KMS-11 (cell line): ENCODE measurements at regions not wholly inside any gene's neighbourhood (a gene's known extent, or its start where the extent isn't known, plus 50 kb on each side); places are given as distances from the start of the nearest gene placed in this dataset.

Experiments used
- H2AFZ ChIP-seq: fragments of 200-600 bp; sonication (generic); 2 replicates; pipeline ENCODE4 v1.6.1; 2016; ENCODE audit warnings: antibody characterized with exemption, mixed run types, low read depth
- H3K27ac ChIP-seq: fragments of 200-600 bp; sonication (generic); 2 replicates; pipeline ENCODE4 v1.6.1; 2016; ENCODE audit warnings: mild to moderate bottlenecking, mixed run types
- H3K27me3 ChIP-seq: fragments of 200-600 bp; sonication (generic); 2 replicates; pipeline ENCODE4 v1.6.1; 2017; ENCODE audit warnings: mild to moderate bottlenecking, low read depth, mixed run types, moderate library complexity; ENCODE audit not compliant: insufficient read depth
- H3K36me3 ChIP-seq: fragments of 200-600 bp; sonication (generic); 2 replicates; pipeline ENCODE4 v1.6.1; 2017; ENCODE audit warnings: mild to moderate bottlenecking, mixed run types; ENCODE audit not compliant: insufficient read depth
- H3K4me1 ChIP-seq: fragments of 200-600 bp; sonication (generic); 2 replicates; pipeline ENCODE4 v1.6.1; 2016; ENCODE audit warnings: mild to moderate bottlenecking, low read depth, mixed run types; ENCODE audit not compliant: poor library complexity, severe bottlenecking
- H3K4me2 ChIP-seq: fragments of 200-600 bp; sonication (generic); 2 replicates; pipeline ENCODE4 v1.7.0; 2016; ENCODE audit warnings: mild to moderate bottlenecking, mixed run types
- H3K4me3 ChIP-seq: fragments of 200-600 bp; sonication (generic); IDR thresholded peaks from 2 replicates; pipeline ENCODE4 v1.6.1; 2017; ENCODE audit warnings: low read depth, low read length, mixed read lengths; ENCODE audit not compliant: insufficient read depth
- H3K79me2 ChIP-seq: fragments of 200-600 bp; sonication (generic); 2 replicates; pipeline ENCODE4 v1.6.1; 2016; ENCODE audit warnings: low read depth, mixed run types; ENCODE audit not compliant: insufficient read depth
- H3K9ac ChIP-seq: fragments of 200-600 bp; sonication (generic); 2 replicates; pipeline ENCODE4 v1.6.1; 2016; ENCODE audit warnings: mild to moderate bottlenecking, mixed run types
- H4K20me1 ChIP-seq: fragments of 200-600 bp; sonication (generic); 2 replicates; pipeline ENCODE4 v1.6.1; 2016; ENCODE audit warnings: mild to moderate bottlenecking, mixed run types; ENCODE audit not compliant: insufficient read depth
- CTCF ChIP-seq: fragments of 200-600 bp; sonication (generic); conservative IDR thresholded peaks from 2 replicates; pipeline ENCODE4 v1.6.1; 2017; ENCODE audit warnings: low read depth, mild to moderate bottlenecking, antibody characterized with exemption, low read length, moderate library complexity, mixed read lengths

DNA sequence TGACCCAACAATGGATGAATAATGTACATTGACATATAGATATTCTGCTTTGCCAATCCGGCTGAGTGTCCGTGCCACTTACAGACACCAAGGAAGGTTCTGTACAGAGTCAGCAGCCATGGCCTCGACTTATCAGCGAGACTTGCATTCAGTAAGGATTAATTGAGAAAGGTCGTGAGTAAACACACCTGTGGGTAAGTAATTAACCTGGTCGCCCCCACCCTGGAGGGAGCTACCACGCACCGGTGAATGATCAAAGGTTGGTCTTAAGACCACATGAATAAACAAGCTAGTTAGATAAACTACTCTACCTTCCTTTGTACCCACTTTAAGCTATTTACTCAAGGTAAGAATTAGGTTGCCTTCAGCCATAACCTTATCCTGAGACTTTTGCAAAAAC, 66.5 kb upstream of the MFGE8 start:
- H2AFZ ChIP-seq: no peak overlapping the region
- H3K4me3 ChIP-seq: no peak overlapping the region
- H3K79me2 ChIP-seq: no peaks in the 10 kb centered on the region
- H3K27me3 ChIP-seq: no peaks in the 10 kb centered on the region
- no peaks in the 10 kb centered on the region for H3K36me3 ChIP-seq
- no peak overlapping the region for H3K9ac ChIP-seq
- no peaks in the 10 kb centered on the region for H4K20me1 ChIP-seq
- TF ChIP-seq CTCF: no peak
- H3K4me2 ChIP-seq: no peak overlapping the region
- no peak overlapping the region for H3K27ac ChIP-seq
- no peaks in the 10 kb centered on the region for H3K4me1 ChIP-seq

DNA sequence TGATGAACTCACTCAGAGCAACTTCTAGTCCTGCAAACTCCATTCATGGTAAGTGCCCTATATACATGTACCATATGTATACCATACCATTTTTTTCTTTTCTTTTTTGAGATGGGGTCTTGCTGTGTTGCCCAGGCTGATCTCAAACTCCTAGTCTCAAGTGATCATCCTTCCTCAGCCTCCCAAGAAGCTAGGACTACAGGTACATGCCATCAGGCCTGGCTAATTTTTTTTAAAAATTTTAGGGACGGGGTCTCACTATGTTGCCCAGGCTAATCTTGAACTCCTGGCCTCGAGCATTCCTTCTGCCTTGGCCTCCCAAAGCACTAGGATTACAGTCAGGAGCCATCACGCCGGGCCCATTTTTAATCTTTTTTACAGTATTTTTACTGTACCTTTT, 67.3 kb upstream of the MFGE8 start:
- Histone ChIP-seq H3K36me3 (no peaks in the 10 kb centered on the region), H3K27ac (no peak overlapping the region), H3K4me3 (no peak overlapping the region), H3K79me2 (no peaks in the 10 kb centered on the region), H3K9ac (no peak overlapping the region), H3K4me1 (no peaks in the 10 kb centered on the region), H3K4me2 (no peak overlapping the region), H4K20me1 (no peaks in the 10 kb centered on the region), H3K27me3 (no peaks in the 10 kb centered on the region), H2AFZ (no peak overlapping the region)
- TF ChIP-seq CTCF: no peak

GRCh38 chr15:88981244-88982215, 68.4 kb upstream of the MFGE8 start:
- no peak overlapping the region for H3K27ac ChIP-seq
- no peaks in the 10 kb centered on the region for H3K4me1 ChIP-seq
- no peak overlapping the region for H3K4me3 ChIP-seq

DNA sequence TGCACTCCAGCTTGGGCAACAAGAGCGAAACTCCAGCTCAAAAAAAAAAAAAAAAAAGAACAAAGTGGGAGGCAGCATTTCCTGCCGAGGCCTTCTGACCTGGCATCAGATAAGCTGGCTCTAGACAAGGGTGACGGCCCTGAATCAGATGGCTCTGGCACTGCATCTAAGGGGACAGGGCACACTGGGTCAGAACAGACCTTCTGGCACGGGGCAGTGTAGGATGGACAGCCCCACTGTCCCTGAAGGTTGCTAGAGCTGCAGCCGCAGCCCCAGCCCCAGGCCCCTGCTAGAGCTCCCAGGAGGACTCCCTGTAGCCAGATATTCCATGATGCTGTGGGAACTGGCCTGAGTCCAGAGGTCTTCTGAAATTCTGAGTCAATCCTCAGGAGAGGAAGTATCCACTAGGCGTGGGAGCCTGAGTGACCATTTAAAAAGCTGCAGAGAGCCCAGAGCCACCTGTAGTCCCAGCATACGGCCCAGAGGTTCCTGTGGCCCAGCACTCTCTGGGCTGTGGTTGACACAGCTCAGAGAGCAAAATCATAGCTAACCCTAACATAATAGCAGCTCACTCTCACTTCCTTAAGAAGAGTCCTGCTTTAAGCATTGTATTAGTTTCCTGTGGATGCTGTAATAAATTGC, 69.2 kb upstream of the MFGE8 start:
- Histone ChIP-seq H3K27me3 (no peaks in the 10 kb centered on the region), H3K4me1 (no peaks in the 10 kb centered on the region), H4K20me1 (no peaks in the 10 kb centered on the region), H3K4me3 (no peak overlapping the region), H3K36me3 (no peaks in the 10 kb centered on the region), H3K79me2 (no peaks in the 10 kb centered on the region), H3K27ac (no peak overlapping the region), H2AFZ (no peak overlapping the region), H3K9ac (no peak overlapping the region), H3K4me2 (no peak overlapping the region)
- no peak for TF ChIP-seq CTCF

More at GRCh38 chr15:88981244-88982215, 68.4 kb upstream of the MFGE8 start:
- Histone ChIP-seq H2AFZ (no peak overlapping the region), H3K9ac (no peak overlapping the region), H3K36me3 (no peaks in the 10 kb centered on the region), H3K79me2 (no peaks in the 10 kb centered on the region), H3K27me3 (no peaks in the 10 kb centered on the region), H4K20me1 (no peaks in the 10 kb centered on the region), H3K4me2 (no peak overlapping the region)
- no peak for TF ChIP-seq CTCF
